BJ (cell line): ENCODE measurements at regions not wholly inside any gene's neighbourhood (a gene's known extent, or its start where the extent isn't known, plus 50 kb on each side); places are given as distances from the start of the nearest gene placed in this dataset.

Experiments used
- CTCF ChIA-PET: fragments of 350-600 bp; formaldehyde crosslinking; extraction: SDS; loops from one replicate; lab custom pipeline; 2021; ENCODE audit warnings: antibody characterized with exemption, inconsistent platforms; lab: Yijun Ruan, JAX
- POLR2A ChIA-PET: fragments of 300-600 bp; sonication (Branson Sonifier 250); formaldehyde crosslinking; extraction: SDS; loops from one replicate; lab custom pipeline; 2021; ENCODE audit warnings: antibody characterized with exemption; lab: Charles Lee
- DNase-seq: peaks from one replicate; pipeline ENCODE4 v3.0.0-alpha.2; 2011; ENCODE audit warnings: low read depth
- H3K27me3 ChIP-seq: 2 replicates; pipeline ENCODE4 v1.6.0; 2011; ENCODE audit warnings: low read length; ENCODE audit not compliant: control insufficient read depth, insufficient read depth
- H3K36me3 ChIP-seq: 2 replicates; pipeline ENCODE4 v1.5.1; 2011; ENCODE audit warnings: low read length; ENCODE audit not compliant: control insufficient read depth, insufficient read depth
- H3K4me3 ChIP-seq: 2 replicates; pipeline ENCODE4 v1.5.1; 2011; ENCODE audit warnings: low read depth, mild to moderate bottlenecking, control low read depth, low read length
- TF ChIP-seq, protein P1 (sequence below): IDR thresholded peaks from 2 replicates; pipeline ENCODE4 v1.5.1; 2011; ENCODE audit warnings: low read depth, mild to moderate bottlenecking, control low read depth, inconsistent platforms, low read length, moderate library complexity; ENCODE audit not compliant: insufficient read depth

DNA sequence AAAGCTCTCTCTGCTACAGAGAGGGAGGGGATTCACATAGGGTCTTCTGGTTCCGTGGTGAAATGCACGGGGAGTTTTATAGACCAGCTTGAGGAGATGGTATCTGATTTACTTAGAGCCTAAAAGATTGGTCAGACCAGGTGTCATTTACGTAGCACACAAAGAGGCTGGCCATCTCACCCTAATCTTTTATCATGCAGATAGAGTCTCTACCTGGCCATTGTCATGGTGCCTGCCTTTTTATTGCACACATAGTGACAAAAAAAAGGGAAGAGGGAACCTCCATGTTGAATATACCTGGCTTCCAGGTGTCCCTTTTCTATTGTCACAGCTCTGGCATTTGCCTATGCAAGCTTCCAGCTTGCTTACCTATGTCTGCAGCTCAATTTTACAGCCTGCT is 1456.1 kb downstream of the GATA3 start:
- no peak for DNase-seq
- Histone ChIP-seq H3K4me3 (no peak overlapping the region), H3K27me3 (no peaks in the 10 kb centered on the region), H3K36me3 (no peaks in the 10 kb centered on the region)
- CTCF ChIA-PET: no interaction called here
- TF ChIP-seq, protein P1, sequence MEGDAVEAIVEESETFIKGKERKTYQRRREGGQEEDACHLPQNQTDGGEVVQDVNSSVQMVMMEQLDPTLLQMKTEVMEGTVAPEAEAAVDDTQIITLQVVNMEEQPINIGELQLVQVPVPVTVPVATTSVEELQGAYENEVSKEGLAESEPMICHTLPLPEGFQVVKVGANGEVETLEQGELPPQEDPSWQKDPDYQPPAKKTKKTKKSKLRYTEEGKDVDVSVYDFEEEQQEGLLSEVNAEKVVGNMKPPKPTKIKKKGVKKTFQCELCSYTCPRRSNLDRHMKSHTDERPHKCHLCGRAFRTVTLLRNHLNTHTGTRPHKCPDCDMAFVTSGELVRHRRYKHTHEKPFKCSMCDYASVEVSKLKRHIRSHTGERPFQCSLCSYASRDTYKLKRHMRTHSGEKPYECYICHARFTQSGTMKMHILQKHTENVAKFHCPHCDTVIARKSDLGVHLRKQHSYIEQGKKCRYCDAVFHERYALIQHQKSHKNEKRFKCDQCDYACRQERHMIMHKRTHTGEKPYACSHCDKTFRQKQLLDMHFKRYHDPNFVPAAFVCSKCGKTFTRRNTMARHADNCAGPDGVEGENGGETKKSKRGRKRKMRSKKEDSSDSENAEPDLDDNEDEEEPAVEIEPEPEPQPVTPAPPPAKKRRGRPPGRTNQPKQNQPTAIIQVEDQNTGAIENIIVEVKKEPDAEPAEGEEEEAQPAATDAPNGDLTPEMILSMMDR: no peak
- POLR2A ChIA-PET: no interaction called here

DNA sequence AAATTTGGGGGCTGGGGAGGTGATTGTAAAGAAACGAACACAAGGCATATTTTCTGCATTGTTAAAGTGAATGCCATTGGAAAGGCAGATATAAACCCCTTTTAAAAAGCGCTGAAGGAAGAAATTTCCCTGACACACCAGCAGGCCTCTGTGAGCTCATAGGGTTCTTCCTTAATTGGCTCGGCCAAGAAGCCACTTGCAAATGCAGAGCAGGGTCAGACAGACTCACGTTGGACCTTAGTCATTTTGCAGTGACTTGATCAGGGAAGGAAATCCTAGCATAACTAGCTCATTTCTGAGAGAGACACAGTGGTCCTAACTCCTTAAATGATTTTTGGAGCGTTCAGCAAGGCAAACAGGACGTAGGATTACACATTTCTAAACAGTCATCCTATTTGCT is 1461.4 kb downstream of the GATA3 start:
- CTCF ChIA-PET: no interaction called here
- no peak for DNase-seq

GRCh38 chr10:9535744-9536143 is 1481.3 kb downstream of the GATA3 start:
- DNase-seq: no peak
- Histone ChIP-seq H3K27me3 (no peaks in the 10 kb centered on the region), H3K4me3 (no peak overlapping the region), H3K36me3 (no peaks in the 10 kb centered on the region)
- TF ChIP-seq, protein P1: no peak
- ChIA-PET POLR2A (no interaction called here), CTCF (no interaction called here)

More for the DNA sequence above, 1461.4 kb downstream of the GATA3 start:
- POLR2A ChIA-PET: no interaction called here
- Histone ChIP-seq H3K4me3 (no peak overlapping the region), H3K36me3 (no peaks in the 10 kb centered on the region), H3K27me3 (no peaks in the 10 kb centered on the region)
- TF ChIP-seq, protein P1: no peak

DNA sequence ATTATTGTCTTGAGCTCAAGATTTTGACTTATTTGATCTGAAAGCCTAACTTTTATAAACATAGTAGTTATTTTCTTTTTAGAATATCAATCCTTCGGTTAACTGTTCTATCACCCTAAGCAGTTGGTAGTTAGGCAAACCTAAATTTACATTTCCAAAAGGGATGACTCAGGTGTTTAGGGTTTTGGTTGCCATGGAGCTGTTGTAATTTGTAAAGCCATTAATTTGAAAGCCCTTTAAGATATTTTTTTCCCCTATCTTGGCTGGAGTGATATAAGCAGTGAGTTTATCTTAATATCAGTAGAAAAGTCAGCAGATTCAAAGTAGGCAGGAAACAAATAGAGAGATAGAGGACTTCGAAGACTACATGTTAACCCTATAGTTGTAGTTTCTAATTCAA is 1472.6 kb upstream of the CELF2 start:
- no peak for DNase-seq
- TF ChIP-seq, protein P1: no peak
- Histone ChIP-seq H3K36me3 (no peaks in the 10 kb centered on the region), H3K27me3 (no peaks in the 10 kb centered on the region), H3K4me3 (no peak overlapping the region)
- POLR2A ChIA-PET: no interaction called here
- CTCF ChIA-PET: no interaction called here

- H3K36me3 ChIP-seq: no peaks in the 10 kb centered on the region
- ChIA-PET CTCF (no interaction called here), POLR2A (no interaction called here)
- H3K27me3 ChIP-seq: no peaks in the 10 kb centered on the region
- TF ChIP-seq, protein P1: no peak
- no peak overlapping the region for H3K4me3 ChIP-seq
- DNase-seq: no peak
Observed at GRCh38 chr10:9547936-9548904, 1469.5 kb upstream of the CELF2 start.
